IMR-90 (cell line): ENCODE measurements at regions not wholly inside any gene's neighbourhood (a gene's known extent, or its start where the extent isn't known, plus 50 kb on each side); places are given as distances from the start of the nearest gene placed in this dataset.
A peak's percentile ranks its signal among the peaks of the same experiment; 100 is the strongest.

Source experiments
- ATAC-seq: fragments of 200-7000 bp; cut with Tn5 transposase; 2 replicates; pipeline ENCODE4 v1.9.1; 2020; ENCODE audit warnings: low read depth, mild to moderate bottlenecking, moderate library complexity
- BruUV-seq: library from RNA; stranded (reverse); fragments of 400-500 nt; replicated peaks from 2 replicates; lab custom pipeline; 2021; lab: Mats Ljungman, UMichigan
- CTCF ChIA-PET: fragments of 300-600 bp; formaldehyde crosslinking; extraction: SDS; loops from one replicate; lab custom pipeline; 2021; ENCODE audit warnings: antibody characterized with exemption; lab: Yijun Ruan, JAX
- POLR2A ChIA-PET: fragments of 300-600 bp; sonication (Branson Sonifier 250); formaldehyde crosslinking; loops from one replicate; lab custom pipeline; 2022; ENCODE audit warnings: antibody characterized with exemption; ENCODE audit not compliant: unreplicated experiment; lab: Charles Lee
- DNase-seq: peaks from one replicate; pipeline ENCODE4 v3.0.0; 2013
- H2AFZ ChIP-seq: replicated peaks from 2 replicates; pipeline ENCODE3; 2013; ENCODE audit warnings: low read length, mild to moderate bottlenecking; ENCODE audit not compliant: poor library complexity
- H2AK5ac ChIP-seq: 2 replicates; pipeline ENCODE4 v1.6.1; 2013; ENCODE audit warnings: low read depth, low read length, inconsistent platforms
- H2AK9ac ChIP-seq: replicated peaks from 2 replicates; pipeline ENCODE3; 2013; ENCODE audit warnings: mild to moderate bottlenecking, low read depth, low read length, moderate library complexity; ENCODE audit not compliant: poor library complexity
- H2BK120ac ChIP-seq: 2 replicates; pipeline ENCODE4 v1.6.1; 2013; ENCODE audit warnings: low read depth, low read length, inconsistent platforms
- H2BK15ac ChIP-seq: 3 replicates; pipeline ENCODE4 v1.6.1; 2013; ENCODE audit warnings: low read depth, low read length, inconsistent platforms
- H2BK20ac ChIP-seq: 2 replicates; pipeline ENCODE4 v1.6.1; 2013; ENCODE audit warnings: low read depth, mild to moderate bottlenecking, inconsistent platforms, low read length, moderate library complexity
- H2BK5ac ChIP-seq: 2 replicates; pipeline ENCODE4 v1.6.1; 2013; ENCODE audit warnings: mild to moderate bottlenecking, low read depth, low read length, inconsistent platforms; ENCODE audit not compliant: poor library complexity, severe bottlenecking
- H3K14ac ChIP-seq: replicated peaks from 2 replicates; pipeline ENCODE4 v1.6.1; 2013; ENCODE audit warnings: low read depth, low read length, inconsistent platforms
- H3K18ac ChIP-seq: 2 replicates; pipeline ENCODE4 v1.6.1; 2013; ENCODE audit warnings: low read depth, low read length, control low read depth
- H3K23ac ChIP-seq: 2 replicates; pipeline ENCODE4 v1.6.1; 2013; ENCODE audit warnings: low read depth, low read length, inconsistent platforms
- H3K27ac ChIP-seq: 2 replicates; pipeline ENCODE4 v1.5.1; 2013; ENCODE audit warnings: mild to moderate bottlenecking, control low read depth, low read length; ENCODE audit not compliant: insufficient read depth
- H3K27me3 ChIP-seq: 2 replicates; pipeline ENCODE4 v1.6.1; 2013; ENCODE audit warnings: low read length; ENCODE audit not compliant: control insufficient read depth, insufficient read depth
- H3K36me3 ChIP-seq: 2 replicates; pipeline ENCODE4 v1.6.1; 2013; ENCODE audit warnings: low read length, mixed read lengths; ENCODE audit not compliant: control insufficient read depth, insufficient read depth
- H3K4ac ChIP-seq: 2 replicates; pipeline ENCODE4 v1.6.1; 2013; ENCODE audit warnings: low read depth, low read length, inconsistent platforms
- H3K4me1 ChIP-seq: 2 replicates; pipeline ENCODE4 v1.6.1; 2013; ENCODE audit warnings: low read length, mixed read lengths; ENCODE audit not compliant: control insufficient read depth, insufficient read depth
- H3K4me2 ChIP-seq: 2 replicates; pipeline ENCODE4 v1.6.1; 2013; ENCODE audit warnings: low read depth, mild to moderate bottlenecking, control low read depth, low read length, moderate library complexity
- H3K4me3 ChIP-seq: 2 replicates; pipeline ENCODE4 v1.5.1; 2013; ENCODE audit warnings: low read depth, mild to moderate bottlenecking, control low read depth, low read length, moderate library complexity; ENCODE audit not compliant: insufficient read depth
- H3K56ac ChIP-seq: 2 replicates; pipeline ENCODE4 v1.6.1; 2013; ENCODE audit warnings: low read length, inconsistent platforms; ENCODE audit not compliant: insufficient read depth; ENCODE audit errors: extremely low read depth
- H3K79me1 ChIP-seq, 2 experiments: 2 replicates each; pipeline ENCODE4 v1.6.1; 2013; ENCODE audit warnings: low read length in 2 of 2, inconsistent platforms in 1 of 2, low read depth in 1 of 2
- H3K9ac ChIP-seq: 2 replicates; pipeline ENCODE4 v1.6.1; 2013; ENCODE audit warnings: low read depth, low read length, control low read depth
- H3K9me1 ChIP-seq: 2 replicates; pipeline ENCODE4 v1.6.1; 2013; ENCODE audit warnings: low read length, inconsistent platforms; ENCODE audit not compliant: insufficient read depth
- H3K9me3 ChIP-seq: 2 replicates; pipeline ENCODE4 v1.6.1; 2013; ENCODE audit warnings: low read length; ENCODE audit not compliant: control insufficient read depth, insufficient read depth
- H4K20me1 ChIP-seq: 2 replicates; pipeline ENCODE4 v1.6.1; 2013; ENCODE audit warnings: low read length, inconsistent platforms; ENCODE audit not compliant: insufficient read depth
- H4K5ac ChIP-seq: 2 replicates; pipeline ENCODE4 v1.6.1; 2013; ENCODE audit warnings: mild to moderate bottlenecking, low read depth, low read length, control low read depth
- H4K8ac ChIP-seq, 2 experiments: 2 replicates each; pipeline ENCODE4 v1.6.1; 2013; ENCODE audit warnings: low read depth in 2 of 2, low read length in 2 of 2, control low read depth in 1 of 2, inconsistent platforms in 1 of 2
- H4K91ac ChIP-seq: 2 replicates; pipeline ENCODE4 v1.6.1; 2013; ENCODE audit warnings: low read depth, low read length, inconsistent platforms; ENCODE audit not compliant: insufficient read depth
- MXI1 ChIP-seq: IDR thresholded peaks from 2 replicates; pipeline ENCODE4 v1.6.1; 2012; ENCODE audit warnings: low read depth, mild to moderate bottlenecking, low read length, moderate library complexity, borderline replicate concordance
- RFX5 ChIP-seq: IDR thresholded peaks from 2 replicates; pipeline ENCODE4 v1.8.0; 2012; ENCODE audit warnings: low read depth, mild to moderate bottlenecking, low read length, moderate library complexity
- WGBS, 2 experiments: methylation state at CpG; one replicate each; pipeline versions ENCODE4 v1.1.5 to v1.1.7; 2013; ENCODE audit warnings: missing lambda C conversion rate in 2 of 2; ENCODE audit not compliant: insufficient read length in 1 of 2; ENCODE audit errors: extremely low coverage in 2 of 2; 5-methylcytosine and 5-hydroxymethylcytosine counted together
- dilution Hi-C: fragments of 300-500 bp; cut with HindIII; formaldehyde crosslinking; loops from one replicate; pipeline ENCODE4 v1.14.3; 2018; ENCODE audit warnings: low sequenced_read_pairs; ENCODE audit not compliant: unreplicated experiment
- in situ Hi-C: fragments of 300-500 bp; cut with MboI; formaldehyde crosslinking; loops from 3 replicates; pipeline ENCODE4 v1.14.3; 2019; ENCODE audit warnings: low sequenced_read_pairs, inconsistent platforms, mixed read lengths
- intact Hi-C: fragments of 100-400 bp; cut with micrococcal nuclease; formaldehyde crosslinking; loops from 2 replicates; pipeline ENCODE4 v1.10.0; 2022

- Histone ChIP-seq H2AK9ac (no peak overlapping the region), H3K4me2 (no peak overlapping the region), H2AK5ac (peak overlapping the region; percentile 68), H3K56ac (peak overlapping the region; percentile 14; the same call in 1 of the 2 replicates), H3K27me3 (no peaks in the 10 kb centered on the region), H3K4me1 (peaks cover 13% of the 10 kb centered on the region), H3K27ac (peak overlapping the region; percentile 61; the same call in 1 of the 2 replicates), H3K36me3 (no peaks in the 10 kb centered on the region), H3K9me1 (peaks cover 6% of the 10 kb centered on the region; the same call in 1 of the 2 replicates), H2BK120ac (peak overlapping the region; percentile 72), H4K20me1 (no peaks in the 10 kb centered on the region), H2BK20ac (peak overlapping the region; percentile 73), H3K23ac (peak overlapping the region; percentile 21; the same call in 1 of the 2 replicates), H4K5ac (peak overlapping the region; percentile 2; the same call in 1 of the 2 replicates), H3K4ac (peak overlapping the region; percentile 64), H3K14ac (peak overlapping the region; percentile 64), H2BK15ac (peak overlapping the region; percentile 51; the same call in 2 of the 3 replicates), H3K18ac (peak overlapping the region; percentile 44; the same call in 1 of the 2 replicates), H4K8ac (peak overlapping the region; percentile 50 to 55; a peak in 3 of 4 replicates), H3K9me3 (no peaks in the 10 kb centered on the region), H3K9ac (peak overlapping the region; percentile 34; the same call in 1 of the 2 replicates), H3K4me3 (no peak overlapping the region), H4K91ac (peak overlapping the region; percentile 50), H3K79me1 (peaks cover 16 to 21% of the 10 kb centered on the region in 2 experiments), H2BK5ac (peak overlapping the region; percentile 88), H2AFZ (peak overlapping the region; percentile 73)
- TF ChIP-seq MXI1 (no peak), RFX5 (peak; percentile 63)
- in situ Hi-C loops (no loop called here), dilution Hi-C loops (no loop called here), intact Hi-C loops (loop anchor here (5.0 kb wide), 2 partner anchors 104 to 116 kb away; partner anchors contain the start of gene TLN2)
- DNase-seq (peak; percentile 94), ATAC-seq (peak; percentile 73)
- ChIA-PET POLR2A (no interaction called here), CTCF (interaction anchor here (0.7 to 0.8 kb wide), 2 partner anchors 54 to 1024 kb away, joined by 3 to 7 read pairs; no protein-coding TSS in a partner anchor)
- WGBS, 2 experiments: 80% methylated on average over 2 of the region's 9 CpGs; no CpG with 5 or more reads in 1 of the 2 experiments
- no TSS peak for BruUV-seq
These were observed 330.9 kb upstream of the C2CD4B start for GRCh38 chr15:62495670-62496614.
